ENCODE measurements at regions not wholly inside any gene's neighbourhood (a gene's known extent, or its start where the extent isn't known, plus 50 kb on each side); places are given as distances from the start of the nearest gene placed in this dataset.

DNA sequence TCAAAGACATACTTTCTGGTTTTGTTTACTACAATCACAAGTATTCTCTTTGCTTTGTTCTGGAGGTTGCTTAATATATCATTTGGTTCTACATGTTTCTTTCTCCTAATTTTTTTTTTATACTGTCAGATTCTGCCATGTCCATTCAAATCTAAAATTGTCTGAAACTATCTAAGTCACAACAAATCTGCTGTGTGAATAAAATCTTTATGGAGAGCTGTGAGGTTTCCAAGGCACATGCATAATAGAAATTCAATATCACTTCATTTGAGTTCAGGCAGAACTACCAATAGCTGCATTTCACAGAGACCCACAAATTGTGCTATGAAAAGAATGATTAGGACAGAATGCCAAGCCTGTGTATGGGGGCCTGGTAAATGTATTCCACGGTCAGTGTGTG lies 346.9 kb upstream of the ARRDC3 start:
- no TSS peak for BruUV-seq (replicated peaks)
- H3K4me1 Mint-ChIP-seq (ENCODE audit: low read depth, unreplicated experiment): no peaks in the 10 kb centered on the region
- TF ChIP-seq CTCF (IDR thresholded peaks at IDR 0.05; ENCODE audit: unreplicated experiment): no peak
- H3K36me3 Mint-ChIP-seq (ENCODE audit: insufficient read depth, unreplicated experiment): no peaks in the 10 kb centered on the region
- H3K27ac Mint-ChIP-seq (ENCODE audit: unreplicated experiment): no peak overlapping the region
- H3K4me3 Mint-ChIP-seq (ENCODE audit: low read depth, unreplicated experiment): no peak overlapping the region
- no peak for DNase-seq
- CTCF ChIA-PET: interaction anchor here (0.6 to 0.7 kb wide), 2 partner anchors 54 to 104 kb away, joined by 3 to 4 read pairs; no protein-coding TSS in a partner anchor
- intact Hi-C loops (cut with micrococcal nuclease; ENCODE audit: unreplicated experiment): no loop called here
- no peaks in the 10 kb centered on the region for H3K9me3 Mint-ChIP-seq (ENCODE audit: low read depth, unreplicated experiment)
- H3K27me3 Mint-ChIP-seq (ENCODE audit: unreplicated experiment): no peaks in the 10 kb centered on the region

- Mint-ChIP-seq H3K4me1 (ENCODE audit: low read depth, unreplicated experiment) (no peaks in the 10 kb centered on the region), H3K27me3 (ENCODE audit: unreplicated experiment) (no peaks in the 10 kb centered on the region), H3K27ac (ENCODE audit: unreplicated experiment) (no peak overlapping the region), H3K4me3 (ENCODE audit: low read depth, unreplicated experiment) (no peak overlapping the region), H3K9me3 (ENCODE audit: low read depth, unreplicated experiment) (no peaks in the 10 kb centered on the region), H3K36me3 (ENCODE audit: insufficient read depth, unreplicated experiment) (no peaks in the 10 kb centered on the region)
- no TSS peak for BruUV-seq (replicated peaks)
- intact Hi-C loops (cut with micrococcal nuclease; ENCODE audit: unreplicated experiment): no loop called here
- no peak for TF ChIP-seq CTCF (IDR thresholded peaks at IDR 0.05; ENCODE audit: unreplicated experiment)
- CTCF ChIA-PET: no interaction called here
- no peak for DNase-seq
Observed at GRCh38 chr5:91727463-91727862, 344.3 kb upstream of the ARRDC3 start.

- TF ChIP-seq CTCF (IDR thresholded peaks at IDR 0.05; ENCODE audit: unreplicated experiment): no peak
- Mint-ChIP-seq H3K4me1 (ENCODE audit: low read depth, unreplicated experiment) (no peaks in the 10 kb centered on the region), H3K27ac (ENCODE audit: unreplicated experiment) (no peak overlapping the region), H3K4me3 (ENCODE audit: low read depth, unreplicated experiment) (no peak overlapping the region), H3K36me3 (ENCODE audit: insufficient read depth, unreplicated experiment) (no peaks in the 10 kb centered on the region), H3K9me3 (ENCODE audit: low read depth, unreplicated experiment) (no peaks in the 10 kb centered on the region), H3K27me3 (ENCODE audit: unreplicated experiment) (no peaks in the 10 kb centered on the region)
- BruUV-seq (replicated peaks): no TSS peak
- no peak for DNase-seq
- CTCF ChIA-PET: no interaction called here
- intact Hi-C loops (cut with micrococcal nuclease; ENCODE audit: unreplicated experiment): no loop called here
Observed at GRCh38 chr5:91722736-91723467, 339.8 kb upstream of the ARRDC3 start.

- no peaks in the 10 kb centered on the region for H3K36me3 Mint-ChIP-seq (ENCODE audit: insufficient read depth, unreplicated experiment)
- no peaks in the 10 kb centered on the region for H3K4me1 Mint-ChIP-seq (ENCODE audit: low read depth, unreplicated experiment)
- no peak for TF ChIP-seq CTCF (IDR thresholded peaks at IDR 0.05; ENCODE audit: unreplicated experiment)
- H3K4me3 Mint-ChIP-seq (ENCODE audit: low read depth, unreplicated experiment): no peak overlapping the region
- CTCF ChIA-PET: interaction anchor here (1.1 kb wide), 1 partner anchor 70 kb away, joined by 3 read pairs; no protein-coding TSS in a partner anchor
- intact Hi-C loops (cut with micrococcal nuclease; ENCODE audit: unreplicated experiment): no loop called here
- no peak for DNase-seq
- no peaks in the 10 kb centered on the region for H3K27me3 Mint-ChIP-seq (ENCODE audit: unreplicated experiment)
- H3K9me3 Mint-ChIP-seq (ENCODE audit: low read depth, unreplicated experiment): peaks cover 3% of the 10 kb centered on the region
- H3K27ac Mint-ChIP-seq (ENCODE audit: unreplicated experiment): no peak overlapping the region
- BruUV-seq (replicated peaks): no TSS peak
Observed at GRCh38 chr5:91712718-91713117, 329.6 kb upstream of the ARRDC3 start.
